Suprapubic skin (tissue), 4 donors: ENCODE measurements at regions not wholly inside any gene's neighbourhood (a gene's known extent, or its start where the extent isn't known, plus 50 kb on each side); places are given as distances from the start of the nearest gene placed in this dataset.

Source experiments
- CTCF ChIP-seq, 2 donors: fragments of 200-600 bp in 1 of 2; fragments of 450-650 bp in 1 of 2; sonication (generic) in 1 of 2; IDR thresholded peaks; one replicate each; pipeline ENCODE4 v1.5.1; 2016 to 2019; ENCODE audit warnings: antibody characterized with exemption in 2 of 2, mild to moderate bottlenecking in 1 of 2, moderate library complexity in 1 of 2
- EP300 ChIP-seq: sonication (generic); formaldehyde crosslinking; IDR thresholded peaks from one replicate; pipeline ENCODE4 v1.6.1; 2017; ENCODE audit warnings: antibody characterized with exemption
- POLR2A ChIP-seq, 2 donors: fragments of 450-650 bp; IDR thresholded peaks; one replicate each; pipeline ENCODE4 v1.6.1; 2017; ENCODE audit warnings: antibody characterized with exemption in 2 of 2, mild to moderate bottlenecking in 2 of 2, moderate library complexity in 2 of 2
- POLR2AphosphoS5 ChIP-seq, 3 donors: sonication (generic); formaldehyde crosslinking; IDR thresholded peaks; one replicate each; pipeline ENCODE4 v1.6.1; 2017; ENCODE audit warnings: antibody characterized with exemption in 3 of 3

DNA sequence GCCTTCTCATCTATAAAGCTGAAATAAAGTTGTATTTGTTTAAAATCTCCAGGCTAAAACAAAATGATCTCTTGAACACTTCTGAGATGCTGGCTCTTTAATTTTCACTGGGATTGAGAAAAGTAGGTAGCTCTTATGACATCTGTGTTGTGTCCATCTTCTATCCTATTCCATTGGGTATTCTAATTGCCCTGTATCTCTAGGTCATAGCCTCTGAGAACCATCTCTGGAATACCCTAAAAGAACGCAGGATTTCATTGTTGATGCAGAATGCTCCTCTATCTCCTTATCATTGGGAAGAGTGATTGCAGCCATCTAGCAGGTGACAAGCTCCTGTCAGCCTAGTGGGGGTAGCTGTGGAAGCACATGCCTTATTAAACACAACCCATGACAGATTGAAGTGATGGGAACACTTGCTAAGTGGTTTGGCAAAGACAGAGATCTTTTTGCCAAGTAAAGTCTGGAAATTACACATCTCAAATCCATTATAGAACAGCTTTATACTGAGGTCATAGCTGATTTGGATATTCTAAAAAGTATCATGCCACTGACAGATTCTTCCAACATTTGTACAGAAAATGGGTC, 178.2 kb downstream of the TDRD15 start:
- no peak for TF ChIP-seq CTCF (IDR thresholded peaks at IDR 0.05)
- TF ChIP-seq POLR2AphosphoS5 (IDR thresholded peaks at IDR 0.05): no peak
- no peak for TF ChIP-seq POLR2A (IDR thresholded peaks at IDR 0.05)
- TF ChIP-seq EP300: no peak
